Mesothelial cell of epicardium (in vitro differentiated cells): ENCODE measurements at regions not wholly inside any gene's neighbourhood (a gene's known extent, or its start where the extent isn't known, plus 50 kb on each side); places are given as distances from the start of the nearest gene placed in this dataset.

Experiments used
- DNase-seq, 2 experiments: peaks; one replicate each; pipeline ENCODE4 v3.0.0; 2021; ENCODE audit warnings: low spot score in 2 of 2; ENCODE audit not compliant: unreplicated experiment in 2 of 2
- H3K27ac Mint-ChIP-seq: 2 replicates; pipeline ENCODE4 v1.8.0; 2021; ENCODE audit warnings: mixed read lengths
- H3K27me3 Mint-ChIP-seq: 2 replicates; pipeline ENCODE4 v1.8.0; 2021; ENCODE audit warnings: low read depth, mixed read lengths
- H3K36me3 Mint-ChIP-seq: 2 replicates; pipeline ENCODE4 v1.8.0; 2021; ENCODE audit warnings: mixed read lengths
- H3K4me1 Mint-ChIP-seq: 2 replicates; pipeline ENCODE4 v1.8.0; 2021; ENCODE audit warnings: mixed read lengths
- H3K4me3 Mint-ChIP-seq: 2 replicates; pipeline ENCODE4 v1.8.0; 2021; ENCODE audit warnings: mild to moderate bottlenecking, moderate library complexity, mixed read lengths
- H3K9me3 Mint-ChIP-seq: 2 replicates; pipeline ENCODE4 v1.8.0; 2021; ENCODE audit warnings: mixed read lengths
- CTCF ChIP-seq: fragments of 200-600 bp; sonication (generic); IDR thresholded peaks from one replicate; pipeline ENCODE4 v1.5.0; 2021; ENCODE audit warnings: antibody characterized with exemption; ENCODE audit not compliant: unreplicated experiment

GRCh38 chr10:94282369-94282768, 80.4 kb downstream of the NOC3L start:
- no peak for DNase-seq
- H3K27me3 Mint-ChIP-seq = no peaks in the 10 kb centered on the region
- TF ChIP-seq CTCF = no peak
- H3K27ac Mint-ChIP-seq = no peak overlapping the region
- peaks cover 3% of the 10 kb centered on the region for H3K9me3 Mint-ChIP-seq
- H3K4me3 Mint-ChIP-seq = no peak overlapping the region
- peaks cover 7% of the 10 kb centered on the region for H3K4me1 Mint-ChIP-seq
- H3K36me3 Mint-ChIP-seq = no peaks in the 10 kb centered on the region
